Urothelium cell line (cell line): ENCODE measurements at regions not wholly inside any gene's neighbourhood (a gene's known extent, or its start where the extent isn't known, plus 50 kb on each side); places are given as distances from the start of the nearest gene placed in this dataset.

Source experiments
- DNase-seq: peaks from one replicate; pipeline ENCODE4 v3.0.0; 2011; ENCODE audit warnings: low spot score, mixed read lengths
- FAIRE-seq: peaks from 2 replicates; lab custom pipeline; 2011; peaks lifted over from hg19 to GRCh38; lab: Jason Lieb, UNC

GRCh38 chr3:182244222-182244971, 532.7 kb downstream of the SOX2 start:
- FAIRE-seq (no peak), DNase-seq (no peak)

GRCh38 chr3:182245059-182245458, 533.3 kb downstream of the SOX2 start:
- no peak for DNase-seq
- peak; percentile 44 for FAIRE-seq

DNA sequence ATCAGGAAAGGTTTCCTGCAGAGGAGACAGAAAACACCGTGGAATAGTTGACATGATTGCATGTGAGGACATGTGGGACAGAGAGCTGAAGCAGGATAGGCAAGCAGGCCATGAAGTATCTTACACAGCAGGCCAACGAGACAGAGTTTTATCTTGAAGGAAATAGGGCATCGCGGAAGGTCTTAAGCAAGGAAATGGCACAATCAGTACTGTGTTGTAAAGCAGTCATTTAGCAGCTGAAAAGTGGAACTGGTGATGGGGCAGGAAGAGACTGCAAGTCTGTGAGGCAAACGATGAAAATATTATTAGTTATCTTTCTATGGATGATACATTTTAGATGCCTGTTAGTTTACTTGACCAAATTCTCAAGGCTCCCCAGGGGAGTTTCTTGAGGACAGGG, 535.1 kb downstream of the SOX2 start:
- DNase-seq (no peak), FAIRE-seq (no peak)

DNA sequence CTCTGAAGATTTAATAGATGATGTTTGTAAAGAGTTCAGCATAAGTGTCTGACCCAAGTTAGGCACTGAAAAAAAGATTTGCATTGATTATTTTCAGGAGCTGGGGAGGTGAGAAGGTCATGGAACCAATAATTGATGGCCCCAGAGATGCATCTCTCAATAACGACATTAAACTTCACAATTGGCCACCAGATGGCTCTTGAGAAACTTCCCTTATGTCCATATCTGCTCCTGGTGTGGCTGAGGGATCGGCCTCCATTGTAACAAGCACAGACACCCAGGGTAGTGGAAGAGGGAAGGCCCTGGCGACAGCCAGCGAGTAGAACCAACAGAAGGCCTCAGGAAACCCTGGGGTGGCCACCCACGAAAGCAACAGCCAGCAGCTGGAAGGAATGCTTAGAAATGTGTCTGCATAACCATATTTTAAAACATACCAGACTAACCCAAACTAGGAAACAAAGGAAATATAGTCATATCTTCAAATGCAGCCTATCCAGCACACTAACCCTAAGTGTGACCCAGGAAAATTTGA, 536.7 kb downstream of the SOX2 start:
- FAIRE-seq (no peak), DNase-seq (no peak)

- DNase-seq (no peak), FAIRE-seq (no peak)
These were observed 540.5 kb upstream of the ATP11B start for GRCh38 chr3:182252802-182253201.

- no peak for DNase-seq
- FAIRE-seq = no peak
These were observed 538.1 kb upstream of the ATP11B start for GRCh38 chr3:182255158-182255557.

DNA sequence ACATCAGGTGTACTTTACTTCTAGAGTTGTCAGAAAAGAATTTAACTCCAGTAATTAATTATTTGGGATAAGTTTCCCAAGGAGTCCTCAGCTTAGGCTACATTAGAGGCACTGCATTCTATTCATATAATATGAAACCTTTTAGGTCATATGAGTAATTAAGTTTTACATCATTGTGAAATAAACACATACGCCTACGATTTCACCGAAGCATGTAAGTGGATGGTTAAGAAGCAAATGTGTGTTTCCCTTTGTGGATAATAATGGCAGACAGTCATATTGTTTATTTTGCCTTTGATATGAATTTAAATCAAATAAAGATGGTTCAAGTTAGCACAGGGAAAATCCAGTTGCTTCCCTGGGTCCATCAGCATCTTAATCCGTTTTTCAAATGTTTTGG, 535.9 kb upstream of the ATP11B start:
- FAIRE-seq (no peak), DNase-seq (no peak)

GRCh38 chr3:182258538-182259177, 534.6 kb upstream of the ATP11B start:
- DNase-seq = peak; percentile 37
- no peak for FAIRE-seq

GRCh38 chr3:182259579-182259978, 533.7 kb upstream of the ATP11B start:
- DNase-seq (peak; percentile 26), FAIRE-seq (no peak)

DNA sequence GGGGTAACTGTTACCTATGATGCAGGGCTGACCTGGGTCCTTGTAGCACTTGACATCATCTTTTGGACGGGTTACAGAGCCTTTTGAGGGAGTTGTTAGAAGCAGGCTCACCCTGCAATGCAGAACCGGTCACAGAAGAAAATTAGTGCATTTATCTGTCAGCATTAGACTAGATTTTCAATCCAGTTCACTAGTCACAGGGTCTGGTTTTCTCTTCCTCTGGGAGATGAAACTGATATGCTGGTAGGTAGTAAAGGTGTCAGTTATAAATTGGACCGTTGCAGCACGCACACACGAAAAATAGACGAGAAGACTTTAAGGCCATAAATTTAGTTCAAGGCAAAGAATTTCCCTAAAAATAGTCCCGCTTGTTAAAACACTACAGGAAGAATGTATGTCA, 532.3 kb upstream of the ATP11B start:
- DNase-seq = no peak

GRCh38 chr3:182268711-182269110, 524.6 kb upstream of the ATP11B start:
- FAIRE-seq = no peak
- DNase-seq = no peak

More for the DNA sequence above, 532.3 kb upstream of the ATP11B start:
- no peak for FAIRE-seq

DNA sequence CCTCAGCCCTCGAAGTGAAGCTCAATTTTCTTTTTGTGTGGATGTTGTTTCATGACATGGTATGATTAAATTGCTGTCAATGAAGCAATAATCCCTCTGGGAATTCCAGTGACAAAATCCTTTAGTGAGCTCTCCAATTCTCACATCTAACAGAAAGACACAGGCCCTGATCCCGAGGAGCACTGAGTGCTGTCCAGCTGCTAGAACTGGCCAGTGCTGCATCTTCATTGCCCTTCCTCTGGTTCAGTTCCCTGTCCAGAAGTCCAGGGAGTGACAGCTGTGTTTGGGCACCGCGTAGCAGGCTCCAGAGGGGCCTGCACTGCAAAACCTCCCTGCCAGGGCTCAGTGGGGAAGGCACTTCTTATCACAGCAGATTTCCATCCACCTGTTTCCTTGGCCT, 516.8 kb upstream of the ATP11B start:
- FAIRE-seq (no peak), DNase-seq (no peak)

- FAIRE-seq (no peak), DNase-seq (no peak)
These were observed 508.5 kb upstream of the ATP11B start for GRCh38 chr3:182284793-182285192.

DNA sequence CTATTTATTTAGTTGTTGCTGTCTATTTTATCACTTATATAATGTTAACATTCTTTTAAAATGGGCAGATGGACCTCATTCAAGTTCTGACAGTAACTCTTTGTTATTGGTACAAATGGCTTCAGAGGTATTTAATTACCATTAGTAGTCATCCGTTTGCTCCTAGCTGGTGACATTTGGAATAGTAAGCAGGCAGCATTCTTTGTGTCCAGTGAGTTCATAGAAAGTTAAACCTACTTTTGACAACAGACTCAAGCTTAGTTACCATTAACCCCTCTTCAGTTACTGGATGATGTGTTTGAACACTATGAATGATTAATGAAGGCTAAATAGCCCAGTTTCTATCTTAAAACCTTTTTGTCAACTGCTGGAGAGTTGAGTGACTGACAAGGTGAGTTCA, 500.7 kb upstream of the ATP11B start:
- DNase-seq (no peak), FAIRE-seq (no peak)

DNA sequence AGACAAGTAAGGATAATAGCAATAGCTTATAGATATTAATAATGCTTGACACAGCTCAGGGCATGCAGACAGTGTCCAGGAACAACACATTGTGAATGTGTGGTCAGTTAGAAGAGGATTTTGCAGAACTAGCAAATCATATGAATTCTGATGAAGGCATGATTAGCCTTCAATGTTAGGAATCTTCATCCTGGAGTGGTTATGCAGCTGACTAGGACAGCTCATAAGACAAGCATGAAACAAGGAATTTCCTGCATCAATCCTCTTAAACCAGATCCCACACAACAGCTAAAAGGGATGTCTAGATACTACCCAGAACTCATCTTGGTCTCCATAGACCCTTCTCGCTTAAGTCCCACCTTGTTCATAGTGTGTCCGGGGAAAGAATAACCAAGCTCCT, 499.0 kb upstream of the ATP11B start:
- FAIRE-seq (no peak), DNase-seq (peak; percentile 25)

DNA sequence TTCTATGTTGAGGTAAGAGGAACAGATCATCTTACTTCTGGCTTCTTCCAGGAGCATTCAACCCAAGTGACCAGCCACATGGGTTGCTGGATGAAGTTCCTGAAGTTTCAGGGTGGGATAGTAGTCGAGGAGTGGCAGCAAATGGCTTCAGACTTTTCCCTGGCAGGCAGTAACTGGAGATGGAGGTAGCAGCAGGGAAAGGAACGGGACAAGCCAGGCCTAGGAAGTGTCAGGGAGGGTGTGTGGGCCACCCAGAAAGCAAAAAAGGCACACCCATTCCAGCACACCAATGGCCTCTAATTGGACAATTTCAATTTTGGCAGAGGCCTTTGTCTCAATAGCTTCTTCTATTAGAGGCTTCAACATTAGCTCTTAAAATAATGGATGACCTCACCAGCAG, 498.6 kb upstream of the ATP11B start:
- no peak for DNase-seq
- no peak for FAIRE-seq

DNA sequence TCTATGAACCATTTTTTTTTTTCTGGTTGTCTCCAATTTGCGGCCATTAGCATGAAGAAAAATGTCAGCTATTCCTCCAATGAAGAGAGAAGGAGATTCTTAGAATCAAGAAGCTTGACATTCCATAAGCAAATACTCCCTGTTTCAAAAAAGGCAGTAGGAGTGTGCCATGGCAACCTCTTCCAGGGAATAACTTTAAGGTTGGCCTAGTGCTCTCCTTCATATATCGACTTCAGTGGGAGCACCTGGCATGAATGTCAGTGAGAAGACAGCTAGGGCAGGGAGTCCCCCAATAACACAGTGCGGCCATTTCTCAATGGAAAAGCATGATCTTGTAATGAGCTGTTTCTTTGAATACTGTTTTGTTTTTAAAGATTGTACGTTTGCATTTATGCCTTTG, 493.0 kb upstream of the ATP11B start:
- FAIRE-seq (no peak), DNase-seq (no peak)

DNA sequence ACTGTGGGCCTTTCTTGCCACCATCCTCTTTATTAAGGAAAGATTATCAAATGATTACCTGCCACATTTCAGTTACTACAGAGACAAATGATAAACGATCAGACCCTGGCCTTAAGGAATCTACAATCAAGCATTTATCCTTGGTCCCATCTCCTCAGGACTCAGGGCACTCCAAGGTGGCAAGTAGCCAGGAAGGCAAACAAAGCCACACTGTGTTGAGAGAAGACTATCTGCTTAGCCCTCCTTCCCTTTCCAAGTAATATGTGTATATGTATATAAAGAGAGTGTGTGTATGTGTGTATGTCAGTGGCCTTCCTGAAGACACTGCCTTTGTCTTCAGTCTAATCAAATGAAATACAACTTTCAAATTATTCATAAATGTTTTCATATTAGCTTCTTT, 490.1 kb upstream of the ATP11B start:
- DNase-seq (peak; percentile 22), FAIRE-seq (no peak)

DNA sequence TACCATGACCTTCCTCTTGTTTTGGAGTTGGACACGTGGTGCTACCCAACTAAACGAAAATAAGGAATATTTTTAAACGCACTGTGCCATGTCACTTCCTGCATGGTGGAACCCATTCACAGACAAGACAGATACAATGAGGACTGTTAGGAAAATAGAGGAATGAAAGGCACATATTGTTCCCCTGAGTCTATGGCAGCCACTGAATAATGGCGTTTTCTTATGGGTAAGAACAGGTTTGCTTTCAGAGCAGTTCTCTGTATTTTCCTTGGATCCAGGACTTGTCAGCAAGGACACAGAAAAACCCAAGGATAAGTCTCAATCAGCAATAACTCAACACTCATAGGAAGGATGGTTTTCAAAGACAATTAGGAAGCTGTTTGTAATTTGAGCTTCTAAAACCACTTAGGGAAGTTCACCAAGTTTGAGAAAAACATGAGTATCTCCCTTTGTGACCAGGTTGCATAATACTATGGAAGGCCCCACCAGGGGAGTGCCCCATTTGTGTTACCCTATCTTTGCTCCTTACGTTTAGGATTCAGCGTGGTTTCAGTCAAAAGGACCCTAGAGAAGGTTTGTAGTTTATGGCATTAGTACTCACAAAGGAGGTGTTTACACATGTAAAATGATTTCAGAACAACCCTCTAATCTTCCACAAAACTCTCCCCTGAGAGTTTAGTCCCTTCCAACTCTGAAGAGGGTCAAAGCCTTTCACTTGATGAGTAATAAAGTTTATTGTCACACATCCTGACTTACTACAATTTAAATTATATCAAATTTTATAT, 487.2 kb upstream of the ATP11B start:
- FAIRE-seq (no peak), DNase-seq (no peak)

DNA sequence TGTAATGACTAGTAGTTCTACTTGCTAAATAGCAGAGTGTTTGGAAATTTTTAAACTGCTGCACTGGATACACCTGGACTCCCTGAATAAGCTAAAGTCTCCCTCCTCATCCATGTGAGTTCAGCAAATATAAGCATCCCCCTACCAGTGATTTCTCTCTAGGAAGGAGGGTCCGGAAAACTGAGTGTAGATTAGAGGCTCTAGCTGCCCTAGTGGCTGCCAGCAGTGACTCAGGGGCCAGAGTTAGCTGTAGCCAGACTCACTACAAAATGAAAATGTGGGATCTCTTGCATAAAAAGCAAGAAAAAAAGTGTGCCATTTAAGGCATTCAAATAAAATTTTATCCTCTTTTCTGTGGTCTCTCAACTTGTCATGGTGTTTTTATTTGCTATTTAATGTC, 485.0 kb upstream of the ATP11B start:
- FAIRE-seq (no peak), DNase-seq (no peak)

DNA sequence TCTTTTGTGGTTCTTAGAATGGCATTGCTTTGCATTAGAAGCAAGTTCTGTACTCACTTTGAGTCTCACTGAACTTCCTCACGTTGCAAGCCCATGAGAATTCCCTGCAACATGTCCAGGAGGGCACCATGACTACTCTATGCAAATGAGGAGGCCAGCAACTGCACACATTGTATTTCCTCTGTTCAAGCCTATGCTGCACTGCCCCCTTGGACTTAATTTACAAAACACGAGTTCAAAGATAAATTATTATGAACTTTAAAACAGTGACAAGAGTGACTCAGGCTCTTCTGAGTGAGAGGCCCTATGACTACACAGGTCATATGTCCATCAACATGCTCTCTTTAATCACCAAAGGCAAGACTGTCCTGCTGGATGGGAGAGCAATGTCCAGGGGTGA, 484.2 kb upstream of the ATP11B start:
- FAIRE-seq (no peak), DNase-seq (no peak)

- FAIRE-seq (no peak), DNase-seq (no peak)
These were observed 478.0 kb upstream of the ATP11B start for GRCh38 chr3:182315313-182315712.
